Breast epithelium (tissue), 4 donors: ENCODE measurements at regions not wholly inside any gene's neighbourhood (a gene's known extent, or its start where the extent isn't known, plus 50 kb on each side); places are given as distances from the start of the nearest gene placed in this dataset.

Source experiments
- DNase-seq, 2 donors: peaks; one replicate each; pipeline ENCODE4 v3.0.0-alpha.2; 2019; ENCODE audit warnings: low spot score in 2 of 2
- H3K27ac ChIP-seq, 2 donors: fragments of 200-600 bp; sonication (generic) in 1 of 2; one replicate each; pipeline ENCODE4 v1.5.1; 2016 to 2019; ENCODE audit warnings: mild to moderate bottlenecking in 1 of 2
- H3K27me3 ChIP-seq, 2 donors: fragments of 200-600 bp; sonication (generic) in 1 of 2; one replicate each; pipeline versions ENCODE4 v1.5.1 to v1.6.0; 2017 to 2019; ENCODE audit warnings: control low read depth in 1 of 2, mild to moderate bottlenecking in 1 of 2
- H3K36me3 ChIP-seq: fragments of 200-600 bp; one replicate; pipeline ENCODE4 v1.5.1; 2019
- H3K4me1 ChIP-seq, 2 donors: fragments of 200-600 bp; sonication (generic); one replicate each; pipeline ENCODE4 v1.5.1; 2016 to 2019; ENCODE audit warnings: control low read depth in 1 of 2
- H3K4me3 ChIP-seq, 3 donors: fragments of 200-600 bp; sonication (generic); 1 replicate in 2 of 3; 2 replicates in 1 of 3; pipeline ENCODE4 v1.5.1; 2016 to 2019; ENCODE audit warnings: mild to moderate bottlenecking in 3 of 3, moderate library complexity in 2 of 3
- H3K9me3 ChIP-seq, 2 donors: fragments of 200-600 bp; sonication (generic) in 1 of 2; one replicate each; pipeline ENCODE4 v1.5.1; 2016 to 2019; ENCODE audit warnings: control low read depth in 1 of 2
- POLR2A ChIP-seq: fragments of 450-650 bp; IDR thresholded peaks from one replicate; pipeline ENCODE4 v1.6.1; 2016; ENCODE audit warnings: antibody characterized with exemption, mild to moderate bottlenecking, moderate library complexity
- POLR2AphosphoS5 ChIP-seq, 3 donors: sonication (generic); formaldehyde crosslinking; IDR thresholded peaks; one replicate each; pipeline ENCODE4 v1.6.1; 2017; ENCODE audit warnings: antibody characterized with exemption in 3 of 3
- intact Hi-C: fragments of 100-400 bp; cut with DNase I; formaldehyde crosslinking; loops from one replicate; pipeline ENCODE4 v1.15.1; 2023; ENCODE audit warnings: low total_unique reads
- TF ChIP-seq, protein P1 (sequence below), 3 donors: fragments of 450-650 bp; IDR thresholded peaks; one replicate each; pipeline ENCODE4 v1.5.1; 2016 to 2017; ENCODE audit warnings: antibody characterized with exemption in 3 of 3, mild to moderate bottlenecking in 3 of 3, moderate library complexity in 3 of 3

- no peak for DNase-seq
- TF ChIP-seq POLR2A (no peak), POLR2AphosphoS5 (IDR thresholded peaks at IDR 0.05) (no peak)
- TF ChIP-seq, protein P1, sequence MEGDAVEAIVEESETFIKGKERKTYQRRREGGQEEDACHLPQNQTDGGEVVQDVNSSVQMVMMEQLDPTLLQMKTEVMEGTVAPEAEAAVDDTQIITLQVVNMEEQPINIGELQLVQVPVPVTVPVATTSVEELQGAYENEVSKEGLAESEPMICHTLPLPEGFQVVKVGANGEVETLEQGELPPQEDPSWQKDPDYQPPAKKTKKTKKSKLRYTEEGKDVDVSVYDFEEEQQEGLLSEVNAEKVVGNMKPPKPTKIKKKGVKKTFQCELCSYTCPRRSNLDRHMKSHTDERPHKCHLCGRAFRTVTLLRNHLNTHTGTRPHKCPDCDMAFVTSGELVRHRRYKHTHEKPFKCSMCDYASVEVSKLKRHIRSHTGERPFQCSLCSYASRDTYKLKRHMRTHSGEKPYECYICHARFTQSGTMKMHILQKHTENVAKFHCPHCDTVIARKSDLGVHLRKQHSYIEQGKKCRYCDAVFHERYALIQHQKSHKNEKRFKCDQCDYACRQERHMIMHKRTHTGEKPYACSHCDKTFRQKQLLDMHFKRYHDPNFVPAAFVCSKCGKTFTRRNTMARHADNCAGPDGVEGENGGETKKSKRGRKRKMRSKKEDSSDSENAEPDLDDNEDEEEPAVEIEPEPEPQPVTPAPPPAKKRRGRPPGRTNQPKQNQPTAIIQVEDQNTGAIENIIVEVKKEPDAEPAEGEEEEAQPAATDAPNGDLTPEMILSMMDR (IDR thresholded peaks at IDR 0.05), result no peak
- Histone ChIP-seq H3K4me1 (no peaks in the 10 kb centered on the region), H3K27ac (no peak overlapping the region), H3K36me3 (no peaks in the 10 kb centered on the region), H3K27me3 (no peaks in the 10 kb centered on the region), H3K9me3 (no peaks in the 10 kb centered on the region), H3K4me3 (no peak overlapping the region)
- intact Hi-C loops, result no loop called here
Measured at GRCh38 chr16:64540434-64540833, 581.4 kb downstream of the CDH11 start.

- TF ChIP-seq POLR2AphosphoS5 (IDR thresholded peaks at IDR 0.05), result no peak
- TF ChIP-seq POLR2A, result no peak
- TF ChIP-seq, protein P1 (IDR thresholded peaks at IDR 0.05), result no peak
- Histone ChIP-seq H3K4me3 (no peak overlapping the region), H3K27ac (no peak overlapping the region), H3K9me3 (no peaks in the 10 kb centered on the region), H3K4me1 (no peaks in the 10 kb centered on the region), H3K27me3 (no peaks in the 10 kb centered on the region), H3K36me3 (no peaks in the 10 kb centered on the region)
- no peak for DNase-seq
- intact Hi-C loops, result no loop called here
Measured at GRCh38 chr16:64539811-64540371, 582.0 kb downstream of the CDH11 start.

- intact Hi-C loops, result no loop called here
- TF ChIP-seq POLR2AphosphoS5 (IDR thresholded peaks at IDR 0.05) (no peak), POLR2A (no peak)
- TF ChIP-seq, protein P1 (IDR thresholded peaks at IDR 0.05), result no peak
- no peak for DNase-seq
Measured at GRCh38 chr16:64534180-64534780, 587.6 kb downstream of the CDH11 start.

DNA sequence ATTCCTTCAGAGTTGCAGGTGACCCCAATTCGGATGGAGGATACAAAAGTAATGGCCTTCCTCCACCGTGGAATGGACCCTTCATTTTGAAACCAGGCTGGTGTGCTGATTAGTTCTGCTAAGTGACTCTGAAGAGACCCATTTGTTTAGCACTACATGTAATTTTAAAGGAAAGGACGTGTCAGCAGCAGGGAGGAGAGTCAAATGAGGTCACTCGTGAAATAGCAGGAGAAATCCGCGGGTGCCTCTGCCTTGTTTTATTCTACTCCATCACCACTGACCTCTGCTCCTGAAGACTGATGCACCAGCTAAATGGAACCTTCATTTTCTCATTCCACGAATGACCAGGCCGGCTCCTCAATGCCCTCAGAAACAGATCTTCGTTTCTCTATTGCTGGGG lies 589.2 kb downstream of the CDH11 start:
- intact Hi-C loops, result no loop called here
- TF ChIP-seq, protein P1 (IDR thresholded peaks at IDR 0.05), result no peak
- TF ChIP-seq POLR2AphosphoS5 (IDR thresholded peaks at IDR 0.05) (no peak), POLR2A (no peak)
- H3K9me3 ChIP-seq, result no peaks in the 10 kb centered on the region
- no peaks in the 10 kb centered on the region for H3K27me3 ChIP-seq
- H3K4me3 ChIP-seq, result no peak overlapping the region
- H3K36me3 ChIP-seq, result no peaks in the 10 kb centered on the region
- H3K4me1 ChIP-seq, result no peaks in the 10 kb centered on the region
- H3K27ac ChIP-seq, result no peak overlapping the region
- DNase-seq, result no peak

More at GRCh38 chr16:64534180-64534780, 587.6 kb downstream of the CDH11 start:
- Histone ChIP-seq H3K27ac (no peak overlapping the region), H3K27me3 (no peaks in the 10 kb centered on the region), H3K9me3 (no peaks in the 10 kb centered on the region), H3K36me3 (no peaks in the 10 kb centered on the region), H3K4me3 (no peak overlapping the region), H3K4me1 (no peaks in the 10 kb centered on the region)

DNA sequence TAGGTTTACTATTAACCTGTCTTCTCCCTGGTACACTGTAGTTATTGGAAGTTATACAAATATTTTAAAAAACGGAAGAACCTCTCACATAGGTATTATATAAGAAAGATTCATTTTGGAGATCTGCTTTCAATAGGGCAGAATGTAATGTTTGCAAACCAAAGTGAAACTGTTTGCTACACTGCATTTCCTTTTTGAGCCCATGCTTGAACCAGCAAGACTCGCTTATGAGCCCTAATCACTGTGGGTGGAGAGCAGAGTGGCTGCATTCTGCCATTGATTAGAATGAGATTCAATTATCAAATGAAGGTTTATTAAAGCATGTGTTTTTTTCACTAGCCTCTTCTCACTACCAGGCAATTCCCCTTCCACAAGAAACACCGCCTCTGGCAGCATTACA lies 589.7 kb downstream of the CDH11 start:
- Histone ChIP-seq H3K4me1 (no peaks in the 10 kb centered on the region), H3K27me3 (no peaks in the 10 kb centered on the region), H3K36me3 (no peaks in the 10 kb centered on the region), H3K27ac (no peak overlapping the region), H3K4me3 (no peak overlapping the region), H3K9me3 (no peaks in the 10 kb centered on the region)
- intact Hi-C loops, result no loop called here
- TF ChIP-seq, protein P1 (IDR thresholded peaks at IDR 0.05), result no peak
- TF ChIP-seq POLR2A (no peak), POLR2AphosphoS5 (IDR thresholded peaks at IDR 0.05) (no peak)
- no peak for DNase-seq
